ENCODE measurements at regions not wholly inside any gene's neighbourhood (a gene's known extent, or its start where the extent isn't known, plus 50 kb on each side); places are given as distances from the start of the nearest gene placed in this dataset.

DNA sequence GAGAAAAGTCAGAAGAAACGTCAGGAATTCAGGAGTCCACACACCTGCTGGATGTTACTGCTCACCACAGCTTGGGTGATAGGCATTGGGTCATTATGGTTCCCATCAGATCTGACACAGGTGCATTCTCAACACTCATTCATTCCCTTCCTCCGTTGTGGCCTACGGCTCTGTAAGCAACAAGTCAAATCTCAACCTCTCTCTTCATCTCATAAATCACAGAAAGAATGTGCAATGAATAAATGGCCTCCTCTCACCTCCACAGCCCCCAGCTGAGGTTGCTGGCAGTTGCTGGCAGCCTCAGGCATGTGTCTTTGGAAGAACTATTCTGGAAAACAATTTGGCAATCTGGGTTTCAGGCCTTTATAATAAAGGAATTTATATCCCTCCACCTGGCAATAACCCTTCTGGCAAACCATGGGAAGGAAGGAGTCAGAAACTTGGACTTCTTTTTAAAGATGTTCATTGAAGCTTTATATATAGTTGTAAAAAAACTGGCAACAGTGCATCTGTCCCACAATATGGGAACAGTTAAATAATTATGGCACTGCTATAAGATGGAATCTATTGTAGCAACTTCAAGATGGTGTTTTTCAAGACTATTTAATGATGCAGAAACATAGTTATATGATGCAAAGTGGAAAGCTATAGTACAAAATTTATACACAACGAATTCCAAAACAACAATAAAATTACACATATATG lies 175.4 kb downstream of the ANAPC1 start:
- H3K79me2 ChIP-seq (ENCODE audit: insufficient read depth, low read depth, low read length) = no peaks in the 10 kb centered on the region; the same call in 1 of the 2 replicates
- no peak overlapping the region for H3K4me3 ChIP-seq (ENCODE audit: low read depth, low read length, poor library complexity, severe bottlenecking)
- H2AFZ ChIP-seq (ENCODE audit: low read length) = peak overlapping the region; percentile 72
- peak overlapping the region; percentile 94 for H3K27ac ChIP-seq (ENCODE audit: low read depth, low read length, poor library complexity, severe bottlenecking)
- H3K4me2 ChIP-seq (ENCODE audit: low read length) = peak overlapping the region; percentile 41
- CTCF ChIA-PET (ENCODE audit: unreplicated experiment) = no interaction called here
- no peak for TF ChIP-seq EZH2phosphoT487 (IDR thresholded peaks at IDR 0.05; ENCODE audit: borderline replicate concordance, low read depth, low read length)
- TF ChIP-seq, protein P1, sequence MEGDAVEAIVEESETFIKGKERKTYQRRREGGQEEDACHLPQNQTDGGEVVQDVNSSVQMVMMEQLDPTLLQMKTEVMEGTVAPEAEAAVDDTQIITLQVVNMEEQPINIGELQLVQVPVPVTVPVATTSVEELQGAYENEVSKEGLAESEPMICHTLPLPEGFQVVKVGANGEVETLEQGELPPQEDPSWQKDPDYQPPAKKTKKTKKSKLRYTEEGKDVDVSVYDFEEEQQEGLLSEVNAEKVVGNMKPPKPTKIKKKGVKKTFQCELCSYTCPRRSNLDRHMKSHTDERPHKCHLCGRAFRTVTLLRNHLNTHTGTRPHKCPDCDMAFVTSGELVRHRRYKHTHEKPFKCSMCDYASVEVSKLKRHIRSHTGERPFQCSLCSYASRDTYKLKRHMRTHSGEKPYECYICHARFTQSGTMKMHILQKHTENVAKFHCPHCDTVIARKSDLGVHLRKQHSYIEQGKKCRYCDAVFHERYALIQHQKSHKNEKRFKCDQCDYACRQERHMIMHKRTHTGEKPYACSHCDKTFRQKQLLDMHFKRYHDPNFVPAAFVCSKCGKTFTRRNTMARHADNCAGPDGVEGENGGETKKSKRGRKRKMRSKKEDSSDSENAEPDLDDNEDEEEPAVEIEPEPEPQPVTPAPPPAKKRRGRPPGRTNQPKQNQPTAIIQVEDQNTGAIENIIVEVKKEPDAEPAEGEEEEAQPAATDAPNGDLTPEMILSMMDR (conservative IDR thresholded peaks at IDR 0.05; ENCODE audit: low read length) = no peak
- no TSS peak for BruUV-seq (replicated peaks)
- peaks cover 78% of the 10 kb centered on the region for H3K4me1 ChIP-seq (ENCODE audit: insufficient read depth, low read length, poor library complexity, severe bottlenecking)
- H3K9me3 ChIP-seq (ENCODE audit: low read length) = peaks cover 14% of the 10 kb centered on the region; the same call in 1 of the 2 replicates
- POLR2A ChIA-PET = interaction anchor here (0.9 kb wide), 2 partner anchors 10 to 605 kb away, joined by 3 to 4 read pairs; no protein-coding TSS in a partner anchor
- H4K20me1 ChIP-seq (ENCODE audit: insufficient read depth, low read length) = no peaks in the 10 kb centered on the region
- DNase-seq (ENCODE audit: low spot score) = no peak
- no peaks in the 10 kb centered on the region; the same call in 1 of the 2 replicates for H3K36me3 ChIP-seq (ENCODE audit: insufficient read depth, low read length)
- H3K9me2 ChIP-seq (ENCODE audit: insufficient read depth, low read length) = no peaks in the 10 kb centered on the region
- intact Hi-C loops (cut with micrococcal nuclease; ENCODE audit: unreplicated experiment) = loop anchor here (5.0 to 10.0 kb wide), 3 partner anchors 584 to 961 kb away; partner anchors contain the start of gene BCL2L11

DNA sequence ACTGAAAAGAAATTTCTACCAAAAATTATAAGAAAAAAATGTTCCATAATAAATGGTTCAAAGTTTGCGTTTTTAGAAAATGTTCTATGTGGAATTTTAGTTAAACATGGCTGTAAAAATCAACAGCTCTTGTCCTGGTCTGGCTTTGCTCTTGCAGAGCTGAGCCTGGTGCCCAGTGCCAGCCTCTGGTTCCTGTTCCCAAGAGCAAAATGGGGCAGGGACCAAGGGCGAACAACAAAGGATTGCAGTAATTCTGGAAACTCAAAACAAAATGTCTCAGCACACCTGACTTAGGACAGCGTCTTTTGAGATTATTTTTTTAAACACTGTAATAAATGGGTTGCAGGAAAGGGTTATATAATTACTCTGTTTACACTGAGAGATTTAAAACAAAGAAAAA lies 174.7 kb downstream of the ANAPC1 start:
- intact Hi-C loops (cut with micrococcal nuclease; ENCODE audit: unreplicated experiment) = loop anchor here (5.0 to 10.0 kb wide), 3 partner anchors 585 to 962 kb away; partner anchors contain the start of gene BCL2L11

More for the DNA sequence above, 174.7 kb downstream of the ANAPC1 start:
- DNase-seq (ENCODE audit: low spot score) = no peak
- no peaks in the 10 kb centered on the region for H3K79me2 ChIP-seq (ENCODE audit: insufficient read depth, low read depth, low read length)
- no peak overlapping the region for H3K4me2 ChIP-seq (ENCODE audit: low read length)
- no peaks in the 10 kb centered on the region for H4K20me1 ChIP-seq (ENCODE audit: insufficient read depth, low read length)
- BruUV-seq (replicated peaks) = no TSS peak
- H3K4me1 ChIP-seq (ENCODE audit: insufficient read depth, low read length, poor library complexity, severe bottlenecking) = peaks cover 71% of the 10 kb centered on the region
- ChIA-PET CTCF (ENCODE audit: unreplicated experiment) (no interaction called here), POLR2A (interaction anchor here (0.9 kb wide), 2 partner anchors 11 to 605 kb away, joined by 3 to 4 read pairs; no protein-coding TSS in a partner anchor)
- no peaks in the 10 kb centered on the region; the same call in 1 of the 2 replicates for H3K36me3 ChIP-seq (ENCODE audit: insufficient read depth, low read length)
- no peak overlapping the region; the same call in 1 of the 2 replicates for H2AFZ ChIP-seq (ENCODE audit: low read length)
- TF ChIP-seq, protein P1 (conservative IDR thresholded peaks at IDR 0.05; ENCODE audit: low read length) = no peak
- no peak for TF ChIP-seq EZH2phosphoT487 (IDR thresholded peaks at IDR 0.05; ENCODE audit: borderline replicate concordance, low read depth, low read length)
- H3K9me2 ChIP-seq (ENCODE audit: insufficient read depth, low read length) = no peaks in the 10 kb centered on the region
- peaks cover 14% of the 10 kb centered on the region; the same call in 1 of the 2 replicates for H3K9me3 ChIP-seq (ENCODE audit: low read length)
- H3K27ac ChIP-seq (ENCODE audit: low read depth, low read length, poor library complexity, severe bottlenecking) = no peak overlapping the region
- no peak overlapping the region for H3K4me3 ChIP-seq (ENCODE audit: low read depth, low read length, poor library complexity, severe bottlenecking)
